ENCODE measurements at regions not wholly inside any gene's neighbourhood (a gene's known extent, or its start where the extent isn't known, plus 50 kb on each side); places are given as distances from the start of the nearest gene placed in this dataset.

- Histone ChIP-seq H3K27ac (ENCODE audit: low read depth in 1 of 2, low read length in 1 of 2) (no peak overlapping the region), H3K36me3 (ENCODE audit: control insufficient read depth in 4 of 4, insufficient read depth in 4 of 4, low read length in 4 of 4) (no peaks in the 10 kb centered on the region), H3K4me3 (no peak overlapping the region), H3K27me3 (ENCODE audit: control insufficient read depth in 3 of 3, insufficient read depth in 3 of 3, low read length in 2 of 3) (no peaks in the 10 kb centered on the region), H3K9me3 (ENCODE audit: control insufficient read depth in 4 of 4, insufficient read depth in 3 of 4, low read length in 3 of 4) (no peaks in the 10 kb centered on the region), H3K9ac (ENCODE audit: insufficient read depth in 1 of 2, low read length in 2 of 2) (no peak overlapping the region), H3K4me1 (ENCODE audit: control insufficient read depth in 5 of 5, insufficient read depth in 5 of 5, low read length in 5 of 5) (no peaks in the 10 kb centered on the region)
- ATAC-seq (ENCODE audit: insufficient read depth, low FRiP score): no peak
- TF ChIP-seq, protein P1, sequence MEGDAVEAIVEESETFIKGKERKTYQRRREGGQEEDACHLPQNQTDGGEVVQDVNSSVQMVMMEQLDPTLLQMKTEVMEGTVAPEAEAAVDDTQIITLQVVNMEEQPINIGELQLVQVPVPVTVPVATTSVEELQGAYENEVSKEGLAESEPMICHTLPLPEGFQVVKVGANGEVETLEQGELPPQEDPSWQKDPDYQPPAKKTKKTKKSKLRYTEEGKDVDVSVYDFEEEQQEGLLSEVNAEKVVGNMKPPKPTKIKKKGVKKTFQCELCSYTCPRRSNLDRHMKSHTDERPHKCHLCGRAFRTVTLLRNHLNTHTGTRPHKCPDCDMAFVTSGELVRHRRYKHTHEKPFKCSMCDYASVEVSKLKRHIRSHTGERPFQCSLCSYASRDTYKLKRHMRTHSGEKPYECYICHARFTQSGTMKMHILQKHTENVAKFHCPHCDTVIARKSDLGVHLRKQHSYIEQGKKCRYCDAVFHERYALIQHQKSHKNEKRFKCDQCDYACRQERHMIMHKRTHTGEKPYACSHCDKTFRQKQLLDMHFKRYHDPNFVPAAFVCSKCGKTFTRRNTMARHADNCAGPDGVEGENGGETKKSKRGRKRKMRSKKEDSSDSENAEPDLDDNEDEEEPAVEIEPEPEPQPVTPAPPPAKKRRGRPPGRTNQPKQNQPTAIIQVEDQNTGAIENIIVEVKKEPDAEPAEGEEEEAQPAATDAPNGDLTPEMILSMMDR (IDR thresholded peaks at IDR 0.05; ENCODE audit: control extremely low read depth, extremely low read depth): no peak
- no peak for DNase-seq
- WGBS, 2 donors: 59 to 64% methylated on average over 4 of the region's 4 CpGs
These were observed 120.2 kb upstream of the LOC128125822 start for GRCh38 chr6:63452125-63452524.

DNA sequence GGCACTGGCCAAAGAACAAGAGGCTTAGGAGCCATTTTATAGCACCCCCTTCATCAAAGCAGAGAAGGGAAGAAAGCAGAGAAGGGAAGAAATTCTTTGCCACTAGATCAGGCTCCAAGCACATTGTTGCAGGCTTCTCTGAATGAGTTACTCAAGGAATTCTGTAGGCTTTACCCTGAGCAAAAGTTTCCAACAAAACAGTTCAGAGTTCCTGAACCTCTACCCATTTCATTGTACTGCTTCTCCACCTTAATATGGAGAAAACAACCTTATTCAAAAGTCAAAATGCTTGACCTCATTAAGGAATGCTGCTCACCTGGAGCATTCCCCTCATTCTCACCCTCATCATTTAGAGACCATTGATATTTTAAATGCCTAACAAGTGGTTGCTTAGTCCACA, 115.5 kb upstream of the LOC128125822 start:
- DNase-seq (no peak), ATAC-seq (ENCODE audit: insufficient read depth, low FRiP score) (no peak)
- H3K27ac ChIP-seq (ENCODE audit: low read depth in 1 of 2, low read length in 1 of 2): no peak overlapping the region
- no peaks in the 10 kb centered on the region for H3K4me1 ChIP-seq (ENCODE audit: control insufficient read depth in 5 of 5, insufficient read depth in 5 of 5, low read length in 5 of 5)
- H3K27me3 ChIP-seq (ENCODE audit: control insufficient read depth in 3 of 3, insufficient read depth in 3 of 3, low read length in 2 of 3): no peaks in the 10 kb centered on the region
- no peaks in the 10 kb centered on the region for H3K36me3 ChIP-seq (ENCODE audit: control insufficient read depth in 4 of 4, insufficient read depth in 4 of 4, low read length in 4 of 4)
- no peak overlapping the region for H3K9ac ChIP-seq (ENCODE audit: insufficient read depth in 1 of 2, low read length in 2 of 2)
- TF ChIP-seq, protein P1 (IDR thresholded peaks at IDR 0.05; ENCODE audit: control extremely low read depth, extremely low read depth): no peak
- no peaks in the 10 kb centered on the region for H3K9me3 ChIP-seq (ENCODE audit: control insufficient read depth in 4 of 4, insufficient read depth in 3 of 4, low read length in 3 of 4)
- no peak overlapping the region for H3K4me3 ChIP-seq

DNA sequence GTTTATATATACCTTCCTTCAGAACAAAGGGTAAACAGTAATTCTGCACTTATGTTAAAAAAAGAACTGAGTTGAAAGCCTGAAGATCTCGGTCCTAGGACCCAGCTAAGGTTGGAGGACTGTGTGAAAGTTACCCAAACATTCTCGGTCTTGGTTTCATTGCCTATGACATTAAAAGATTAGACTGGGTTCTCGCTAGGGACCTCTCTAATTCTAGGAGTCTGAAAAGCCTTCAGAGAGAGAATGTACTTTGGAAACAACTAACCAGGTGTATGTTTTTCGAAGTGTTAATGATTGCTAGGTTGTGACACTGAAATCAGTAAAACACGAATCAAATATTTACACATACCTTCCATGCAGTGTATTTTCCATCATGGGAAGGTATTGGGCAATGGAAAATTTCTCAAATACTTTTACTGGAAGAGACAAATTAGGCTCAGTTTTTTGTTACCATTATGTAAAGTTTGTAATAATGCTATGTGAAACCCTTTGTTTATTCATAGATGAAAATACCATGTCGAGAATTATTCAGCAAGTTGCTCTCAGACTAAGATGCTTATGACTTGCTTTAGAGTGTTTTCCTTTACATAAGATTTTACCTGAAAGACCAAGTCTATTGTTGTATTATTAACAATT, 113.7 kb upstream of the LOC128125822 start:
- WGBS, 2 donors: 61 to 79% methylated on average over 6 of the region's 6 CpGs
- no peaks in the 10 kb centered on the region for H3K27me3 ChIP-seq (ENCODE audit: control insufficient read depth in 3 of 3, insufficient read depth in 3 of 3, low read length in 2 of 3)
- no peak overlapping the region for H3K4me3 ChIP-seq
- no peak overlapping the region for H3K9ac ChIP-seq (ENCODE audit: insufficient read depth in 1 of 2, low read length in 2 of 2)
- H3K27ac ChIP-seq (ENCODE audit: low read depth in 1 of 2, low read length in 1 of 2): peak overlapping the region in 1 of 2 donors; percentile 80
- no peaks in the 10 kb centered on the region for H3K4me1 ChIP-seq (ENCODE audit: control insufficient read depth in 5 of 5, insufficient read depth in 5 of 5, low read length in 5 of 5)
- TF ChIP-seq, protein P1 (IDR thresholded peaks at IDR 0.05; ENCODE audit: control extremely low read depth, extremely low read depth): no peak
- DNase-seq: peak in 2 of 3 donors; percentile 62 to 77
- no peaks in the 10 kb centered on the region for H3K9me3 ChIP-seq (ENCODE audit: control insufficient read depth in 4 of 4, insufficient read depth in 3 of 4, low read length in 3 of 4)
- no peaks in the 10 kb centered on the region for H3K36me3 ChIP-seq (ENCODE audit: control insufficient read depth in 4 of 4, insufficient read depth in 4 of 4, low read length in 4 of 4)
- peak; percentile 73 for ATAC-seq (ENCODE audit: insufficient read depth, low FRiP score)

DNA sequence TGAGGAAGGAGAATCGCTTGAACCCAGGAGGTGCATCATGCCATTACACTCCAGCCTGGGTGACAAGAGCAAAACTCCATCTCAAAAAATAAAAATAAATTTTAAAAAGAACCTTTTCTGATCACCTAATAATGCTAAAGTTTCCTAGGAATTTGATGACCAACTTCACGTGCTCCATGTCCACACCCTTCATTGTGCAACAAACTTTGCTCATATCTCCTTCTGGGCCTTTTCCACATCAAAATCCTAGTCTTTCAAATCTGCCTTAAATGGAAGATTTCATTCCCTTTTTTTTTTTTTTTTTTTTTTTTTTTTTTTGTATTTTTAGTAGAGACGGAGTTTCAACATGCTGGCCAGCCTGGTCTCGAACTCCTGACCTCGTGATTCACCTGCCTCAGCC, 112.5 kb upstream of the LOC128125822 start:
- DNase-seq: no peak
- H3K9me3 ChIP-seq (ENCODE audit: control insufficient read depth in 4 of 4, insufficient read depth in 3 of 4, low read length in 3 of 4): no peaks in the 10 kb centered on the region
- no peaks in the 10 kb centered on the region for H3K27me3 ChIP-seq (ENCODE audit: control insufficient read depth in 3 of 3, insufficient read depth in 3 of 3, low read length in 2 of 3)
- no peaks in the 10 kb centered on the region for H3K4me1 ChIP-seq (ENCODE audit: control insufficient read depth in 5 of 5, insufficient read depth in 5 of 5, low read length in 5 of 5)
- H3K4me3 ChIP-seq: no peak overlapping the region
- TF ChIP-seq, protein P1 (IDR thresholded peaks at IDR 0.05; ENCODE audit: control extremely low read depth, extremely low read depth): no peak
- H3K9ac ChIP-seq (ENCODE audit: insufficient read depth in 1 of 2, low read length in 2 of 2): no peak overlapping the region
- 85 to 92% methylated on average over 5 of the region's 5 CpGs for WGBS, 2 donors
- H3K27ac ChIP-seq (ENCODE audit: low read depth in 1 of 2, low read length in 1 of 2): no peak overlapping the region
- no peaks in the 10 kb centered on the region for H3K36me3 ChIP-seq (ENCODE audit: control insufficient read depth in 4 of 4, insufficient read depth in 4 of 4, low read length in 4 of 4)
- no peak for ATAC-seq (ENCODE audit: insufficient read depth, low FRiP score)
